DMS53 (cell line): ENCODE measurements at regions not wholly inside any gene's neighbourhood (a gene's known extent, or its start where the extent isn't known, plus 50 kb on each side); places are given as distances from the start of the nearest gene placed in this dataset.
"Not testable (repeated sequence)": the region's sequence is repeated elsewhere in the genome, so short reads cannot be mapped to it uniquely, and the experiment has no call there.

Source experiments
- DNase-seq: peaks from one replicate; lab custom pipeline; 2025; lab: John Stamatoyannopoulos, UW

DNA sequence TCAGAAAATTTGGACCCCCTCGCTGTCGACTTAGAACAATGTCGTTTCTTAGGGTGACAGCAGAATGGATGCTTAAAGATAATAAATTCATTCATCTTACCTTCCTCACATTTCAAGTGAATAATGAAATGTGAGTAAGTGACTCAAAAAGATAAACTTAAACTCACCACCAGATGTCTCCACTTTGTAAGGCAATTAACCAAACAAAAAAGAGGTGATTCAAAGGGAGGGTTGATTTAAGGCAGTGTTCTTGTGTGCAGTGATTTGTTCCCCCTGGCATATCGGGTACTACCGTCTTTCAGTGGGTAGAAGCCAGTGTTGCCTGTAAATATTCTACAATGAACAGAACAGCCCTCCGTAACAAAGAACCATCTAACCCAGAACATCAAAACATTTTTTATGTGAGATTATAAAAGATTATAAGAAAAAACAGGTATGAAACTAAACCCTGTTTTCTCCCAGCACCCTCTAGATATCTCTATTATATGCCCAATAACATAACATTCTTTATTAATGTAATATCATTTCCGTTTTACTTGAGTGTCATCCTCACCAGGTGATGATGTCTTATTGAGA lies 589.7 kb downstream of the CBLN4 start:
- DNase-seq = peak; percentile 46

- DNase-seq = not testable (repeated sequence)
Observed at GRCh38 chr20:55412508-55412907, 592.8 kb downstream of the CBLN4 start.

GRCh38 chr20:55406891-55407290 lies 598.4 kb downstream of the CBLN4 start:
- DNase-seq = no peak

DNA sequence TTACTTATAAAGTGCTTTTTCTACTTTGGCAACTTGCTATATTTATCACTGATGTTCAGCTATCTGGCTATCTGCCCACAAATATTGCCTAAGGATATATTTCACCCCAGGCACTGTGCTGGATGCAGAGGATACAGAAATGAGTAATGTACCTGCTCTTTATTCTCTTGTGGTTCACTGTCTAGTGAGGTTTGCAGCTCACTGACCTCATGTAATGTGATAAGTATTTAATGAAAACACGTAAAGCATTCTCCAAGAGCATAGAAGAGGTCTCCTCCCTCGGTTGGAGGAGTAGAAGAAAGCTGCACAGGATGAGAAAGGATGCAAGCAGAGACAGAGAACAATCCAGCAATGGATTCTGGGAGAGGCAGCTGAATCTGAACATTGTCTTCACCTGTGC lies 610.7 kb downstream of the CBLN4 start:
- no peak for DNase-seq

DNA sequence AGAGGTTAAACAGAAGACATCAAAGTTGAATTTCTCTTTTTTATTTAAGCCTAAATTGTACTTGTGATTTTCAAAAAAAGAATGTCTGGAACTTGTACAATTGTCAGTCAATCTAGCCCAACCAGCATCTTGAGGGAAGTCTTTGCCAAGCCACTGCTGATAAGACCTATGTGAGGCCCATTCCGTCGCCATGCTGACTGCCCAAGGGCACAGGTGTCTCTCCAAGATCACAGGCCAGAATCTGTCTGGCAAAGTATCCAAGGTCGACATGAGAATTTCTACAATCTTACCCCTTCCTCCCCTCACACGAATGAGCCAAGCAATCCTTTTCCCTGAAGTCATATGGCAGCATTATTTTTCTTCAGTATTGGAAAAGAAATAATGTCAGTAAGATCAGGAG lies 614.5 kb downstream of the CBLN4 start:
- no peak for DNase-seq

- no peak for DNase-seq
Observed at GRCh38 chr20:55386686-55387085, 618.6 kb downstream of the CBLN4 start.

DNA sequence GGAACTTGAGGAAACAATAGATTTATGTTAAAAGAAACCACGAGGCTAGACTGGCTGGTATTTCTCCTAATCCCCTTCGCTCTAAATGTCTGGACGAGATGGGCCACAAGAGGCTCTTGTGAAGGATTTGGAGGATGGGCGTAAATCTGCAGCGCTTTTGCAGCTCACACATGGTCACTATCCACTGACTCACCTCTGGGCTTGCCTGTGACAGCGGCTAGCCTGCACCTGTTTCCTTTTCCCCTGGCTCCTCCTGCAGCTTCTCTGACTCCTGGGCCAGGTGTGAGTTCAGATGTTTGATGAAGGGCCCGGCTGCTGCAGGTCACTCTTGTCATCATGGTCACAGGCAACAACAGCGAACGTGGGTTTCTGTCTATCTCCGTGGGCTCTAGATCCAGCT lies 629.4 kb downstream of the CBLN4 start:
- peak; percentile 27 for DNase-seq

DNA sequence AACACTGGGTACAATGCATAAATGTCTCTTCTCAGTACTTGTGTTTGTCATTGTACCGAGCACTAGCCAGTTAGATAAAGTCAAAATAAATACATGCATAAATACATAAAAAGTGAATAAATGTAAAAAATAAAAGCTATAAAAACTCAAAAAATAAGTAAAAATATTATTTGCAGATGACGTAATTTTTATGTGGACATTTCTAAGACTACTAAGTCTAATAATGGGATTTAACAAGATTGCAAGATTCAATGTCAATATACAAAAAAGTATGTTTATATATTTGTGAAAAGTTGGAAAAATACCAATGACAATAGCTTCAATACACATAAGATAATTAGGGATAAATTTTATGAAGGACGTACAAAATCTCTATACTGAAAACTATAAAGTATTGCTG lies 639.6 kb downstream of the CBLN4 start:
- no peak for DNase-seq

- DNase-seq = no peak
Observed at GRCh38 chr20:55360895-55361294, 644.4 kb downstream of the CBLN4 start.

DNA sequence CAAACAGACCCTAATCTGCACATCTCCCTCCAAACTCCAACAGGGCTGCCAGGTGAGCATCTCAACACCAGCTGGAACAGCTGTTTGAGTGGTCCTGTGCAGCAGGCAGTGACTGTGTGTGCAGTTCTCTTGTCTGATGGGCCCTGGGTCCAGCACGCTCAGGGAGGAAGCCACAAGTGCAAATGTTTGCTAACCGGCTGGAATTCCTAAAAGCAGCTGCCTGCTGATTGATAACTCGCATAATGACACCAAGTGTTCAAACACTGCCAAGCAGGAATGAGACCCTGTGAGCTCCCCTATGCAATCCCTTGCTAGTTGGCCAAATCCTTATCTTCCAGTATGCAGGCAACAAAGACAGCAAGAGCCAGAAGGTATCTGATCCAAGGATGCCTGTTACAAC lies 650.6 kb downstream of the CBLN4 start:
- no peak for DNase-seq

DNA sequence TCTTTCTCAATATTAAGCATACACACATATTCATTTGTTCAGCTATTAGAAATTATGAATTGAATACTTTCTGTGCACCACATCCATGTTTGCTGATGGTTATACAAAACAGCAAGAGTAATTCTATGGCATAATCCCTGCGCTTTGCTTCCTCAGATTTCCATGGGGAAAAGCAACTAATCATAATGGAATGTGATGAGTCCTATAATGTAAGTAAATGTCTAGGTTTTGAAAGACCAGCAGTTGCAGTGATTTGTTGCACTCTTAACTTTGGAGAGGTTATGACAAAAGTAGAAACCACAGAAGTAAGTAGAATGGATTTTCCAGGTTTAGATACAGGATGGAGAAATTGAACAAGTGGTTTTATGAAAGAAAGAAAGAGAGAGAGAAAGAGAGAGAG lies 652.1 kb downstream of the CBLN4 start:
- DNase-seq = no peak

DNA sequence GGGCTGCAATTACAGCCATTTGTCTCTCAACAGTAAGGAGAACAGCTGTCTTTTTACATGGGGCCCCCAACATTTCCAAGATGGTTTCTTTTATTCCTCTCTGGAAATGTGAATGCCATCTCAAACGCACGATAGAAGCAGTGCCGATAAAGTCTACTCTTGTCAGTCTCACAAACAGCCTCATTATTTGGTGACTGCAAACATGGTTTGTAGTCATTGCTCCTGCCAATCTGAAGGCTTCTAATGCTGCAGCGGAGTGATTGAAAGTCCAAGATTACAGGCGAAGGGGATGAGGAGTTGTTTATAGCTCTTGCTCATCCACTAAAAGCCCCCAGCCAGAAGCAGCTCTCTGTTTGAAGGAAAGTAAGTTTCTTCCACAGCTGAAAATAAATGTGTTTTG lies 657.1 kb downstream of the CBLN4 start:
- no peak for DNase-seq

DNA sequence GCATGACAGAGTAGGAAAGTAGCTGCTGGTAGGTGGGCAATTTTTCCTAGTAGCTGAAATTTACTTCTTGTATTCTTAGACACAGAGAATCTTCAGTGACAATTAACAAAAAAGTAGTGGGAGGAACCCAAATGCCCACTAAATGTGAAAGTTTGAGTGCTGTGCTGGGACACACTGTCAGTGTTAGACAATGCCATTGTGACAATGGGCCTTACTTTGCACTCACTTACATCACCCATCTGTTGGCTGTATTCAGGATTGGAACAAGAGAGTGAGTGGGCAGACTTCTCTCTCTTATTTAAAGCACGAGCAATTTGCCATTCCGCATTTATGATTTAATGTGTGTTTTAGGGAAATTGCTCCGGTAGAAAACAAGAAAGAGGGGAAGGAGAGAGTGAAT lies 662.5 kb downstream of the CBLN4 start:
- no peak for DNase-seq

DNA sequence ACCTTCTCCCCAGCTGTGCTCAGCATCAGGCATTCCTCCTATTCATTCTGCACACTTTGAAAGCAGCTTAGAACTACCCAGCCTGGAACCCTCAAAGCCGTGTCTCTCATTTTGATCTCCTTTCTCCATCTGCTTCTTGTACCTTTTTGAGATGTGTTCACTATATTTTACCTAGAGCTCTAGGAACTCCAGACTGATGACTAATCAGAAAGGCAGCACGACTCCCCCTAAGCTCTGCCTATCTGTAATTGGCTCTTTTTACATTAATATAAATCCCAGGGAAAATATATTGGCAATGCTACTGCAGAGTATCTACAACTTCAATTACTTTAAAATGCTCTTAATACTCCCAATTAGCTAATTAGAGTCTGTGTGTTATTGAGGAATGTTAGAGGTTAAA lies 671.5 kb downstream of the CBLN4 start:
- DNase-seq = no peak

DNA sequence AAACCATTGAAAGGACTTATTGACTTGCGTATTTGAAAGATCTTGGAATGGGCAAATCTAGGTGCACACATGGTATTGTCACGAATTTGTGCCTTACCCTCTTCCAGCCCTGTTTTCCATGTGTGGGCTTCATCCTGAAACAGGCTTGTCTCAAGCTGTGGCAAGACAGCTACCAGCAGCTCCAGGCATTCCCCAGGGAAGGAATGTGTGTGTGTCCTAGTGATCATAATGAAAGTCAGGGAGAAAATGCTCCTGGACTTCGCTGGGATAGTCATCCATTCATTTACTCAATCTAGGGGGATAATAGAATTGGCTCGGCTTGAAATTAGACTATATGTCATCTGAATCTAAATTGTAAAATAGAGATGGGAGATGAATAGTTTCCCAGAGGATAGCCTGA lies 676.2 kb downstream of the CBLN4 start:
- DNase-seq = no peak

GRCh38 chr20:55322745-55323144 lies 682.6 kb downstream of the CBLN4 start:
- no peak for DNase-seq

DNA sequence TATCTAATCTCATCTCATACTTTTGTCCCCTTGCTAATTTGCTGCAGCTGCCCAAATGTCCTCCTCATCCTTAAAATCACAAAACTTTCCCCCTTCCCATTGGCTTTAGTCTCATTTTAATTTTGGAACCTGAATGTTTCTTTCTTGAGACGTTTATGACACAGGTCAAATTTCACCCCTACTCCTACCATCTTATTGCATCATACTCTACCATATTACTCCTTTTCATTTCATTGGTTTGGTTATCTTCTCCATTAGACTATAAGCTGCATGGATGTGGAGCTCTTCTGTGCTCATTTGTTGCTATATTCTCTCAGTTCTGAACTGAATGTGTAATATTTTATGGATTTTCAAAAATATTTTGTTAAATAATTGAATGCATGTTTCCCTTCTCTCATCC lies 688.6 kb downstream of the CBLN4 start:
- DNase-seq = no peak

- DNase-seq = not testable (repeated sequence)
Observed at GRCh38 chr20:55310844-55311243, 694.5 kb downstream of the CBLN4 start.

DNA sequence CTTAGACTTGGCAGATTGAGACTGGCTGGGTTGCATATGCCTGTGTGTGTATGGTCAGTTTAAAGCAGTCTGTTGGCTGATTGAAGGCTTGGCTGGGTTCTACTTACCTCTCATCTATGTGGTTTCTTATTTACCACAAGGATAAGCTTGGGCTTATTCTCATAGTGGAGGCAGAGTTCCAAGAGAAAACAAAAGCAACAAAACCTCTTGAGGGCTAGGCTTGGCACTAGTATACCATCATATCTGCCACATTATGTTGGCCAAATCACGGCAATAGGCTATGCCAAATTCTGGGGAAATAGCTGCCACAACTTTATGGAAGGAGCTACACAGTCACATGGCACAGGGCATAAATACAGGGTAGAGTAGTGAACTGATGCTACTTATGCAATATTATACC lies 714.1 kb downstream of the CBLN4 start:
- no peak for DNase-seq

GRCh38 chr20:55283889-55284288 lies 721.4 kb downstream of the CBLN4 start:
- DNase-seq = no peak

GRCh38 chr20:55273149-55273548 lies 732.2 kb downstream of the CBLN4 start:
- no peak for DNase-seq

- DNase-seq = no peak
Observed at GRCh38 chr20:55271371-55271770, 733.9 kb downstream of the CBLN4 start.

GRCh38 chr20:55269913-55270312 lies 735.4 kb downstream of the CBLN4 start:
- DNase-seq = no peak

- DNase-seq = no peak
Observed at GRCh38 chr20:55266361-55266760, 739.0 kb downstream of the CBLN4 start.

- no peak for DNase-seq
Observed at GRCh38 chr20:55264703-55265239, 740.5 kb downstream of the CBLN4 start.
